Naive thymus-derived CD8-positive, alpha-beta T cell (primary cell): ENCODE measurements at regions not wholly inside any gene's neighbourhood (a gene's known extent, or its start where the extent isn't known, plus 50 kb on each side); places are given as distances from the start of the nearest gene placed in this dataset.
"Not testable (repeated sequence)": the region's sequence is repeated elsewhere in the genome, so short reads cannot be mapped to it uniquely, and the experiment has no call there.

ENCODE experiments used
- ATAC-seq, 2 donors: fragments of 150-1000 bp; cut with Tn5 transposase in 1 of 2; sonication (Bioruptor Pico), chemical (Tn5 transposase) in 1 of 2; 1 replicate in 1 of 2; 2 replicates in 1 of 2; pipeline ENCODE4 v1.10.0; 2021; ENCODE audit warnings: mild to moderate bottlenecking in 2 of 2, moderate library complexity in 2 of 2
- POLR2A ChIA-PET: fragments of 350-600 bp; sonication (Branson Sonifier 250); formaldehyde crosslinking; loops from one replicate; lab custom pipeline; 2021; ENCODE audit warnings: antibody characterized with exemption; lab: Charles Lee
- DNase-seq, 10 donors: peaks; one replicate each; pipeline versions ENCODE4 v3.0.0 to v3.0.0-alpha.2; 2020 to 2022
- H3K27ac Mint-ChIP-seq, 10 donors: one replicate each; pipeline ENCODE4 v1.8.0; 2020 to 2022; ENCODE audit warnings: mild to moderate bottlenecking in 10 of 10, mixed read lengths in 10 of 10, moderate library complexity in 4 of 10, inconsistent platforms in 1 of 10
- H3K27me3 Mint-ChIP-seq, 5 donors: one replicate each; pipeline ENCODE4 v1.8.0; 2021 to 2022; ENCODE audit warnings: mixed read lengths in 5 of 5
- H3K36me3 Mint-ChIP-seq, 3 donors: one replicate each; pipeline ENCODE4 v1.8.0; 2020 to 2022; ENCODE audit warnings: mixed read lengths in 3 of 3, mild to moderate bottlenecking in 2 of 3, inconsistent platforms in 1 of 3
- H3K4me1 Mint-ChIP-seq, 4 donors: one replicate each; pipeline ENCODE4 v1.8.0; 2021 to 2022; ENCODE audit warnings: mixed read lengths in 4 of 4
- H3K4me3 Mint-ChIP-seq, 10 donors: one replicate each; pipeline ENCODE4 v1.8.0; 2020 to 2022; ENCODE audit warnings: mild to moderate bottlenecking in 10 of 10, mixed read lengths in 10 of 10, moderate library complexity in 6 of 10, inconsistent platforms in 1 of 10
- H3K9me3 Mint-ChIP-seq, 9 donors: one replicate each; pipeline ENCODE4 v1.8.0; 2020 to 2022; ENCODE audit warnings: mixed read lengths in 9 of 9, mild to moderate bottlenecking in 3 of 9, inconsistent platforms in 1 of 9, moderate library complexity in 1 of 9

GRCh38 chr12:67074072-67074471, 195.1 kb upstream of the CAND1 start:
- H3K36me3 Mint-ChIP-seq: no peaks in the 10 kb centered on the region
- POLR2A ChIA-PET: no interaction called here

DNA sequence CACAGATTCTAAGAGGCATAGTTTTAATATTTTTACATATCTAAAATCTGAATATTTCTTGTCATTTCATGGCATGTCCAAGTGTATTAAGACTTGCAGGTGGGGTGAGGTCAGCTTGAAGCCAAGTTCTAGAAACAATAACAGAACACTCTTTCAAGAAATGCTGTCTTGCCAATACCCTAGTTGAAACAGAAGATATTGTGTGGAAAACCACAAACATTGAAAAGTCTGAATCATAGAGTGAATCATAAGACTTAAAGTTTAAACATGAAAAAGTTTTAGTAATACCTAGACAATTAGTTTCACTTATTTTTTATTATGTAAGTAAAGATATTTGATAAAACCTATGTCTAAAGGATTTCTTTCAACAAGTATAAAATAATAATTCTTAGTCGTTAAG, 191.5 kb upstream of the CAND1 start:
- no peak overlapping the region for H3K4me3 Mint-ChIP-seq
- POLR2A ChIA-PET: no interaction called here
- H3K9me3 Mint-ChIP-seq: no peaks in the 10 kb centered on the region
- H3K27ac Mint-ChIP-seq: no peak overlapping the region
- no peak for ATAC-seq
- DNase-seq: no peak
- H3K27me3 Mint-ChIP-seq: peaks cover 4 to 31% (median 8%) of the 10 kb centered on the region in 5 donors
- H3K4me1 Mint-ChIP-seq: peaks cover 0 to 3% (median 0%) of the 10 kb centered on the region in 4 donors
- H3K36me3 Mint-ChIP-seq: no peaks in the 10 kb centered on the region

More at GRCh38 chr12:67074072-67074471, 195.1 kb upstream of the CAND1 start:
- Mint-ChIP-seq H3K27ac (no peak overlapping the region), H3K27me3 (peaks cover 5 to 56% (median 11%) of the 10 kb centered on the region in 5 donors), H3K4me3 (no peak overlapping the region), H3K4me1 (peaks cover 6 to 9% (median 8%) of the 10 kb centered on the region in 4 donors), H3K9me3 (no peaks in the 10 kb centered on the region)
- ATAC-seq: no peak
- no peak for DNase-seq

GRCh38 chr12:67078957-67079356, 190.2 kb upstream of the CAND1 start:
- DNase-seq (no peak), ATAC-seq (no peak)
- Mint-ChIP-seq H3K4me1 (peaks cover 0 to 3% (median 0%) of the 10 kb centered on the region in 4 donors), H3K27ac (no peak overlapping the region), H3K4me3 (no peak overlapping the region), H3K27me3 (peaks cover 4 to 34% (median 9%) of the 10 kb centered on the region in 5 donors), H3K36me3 (no peaks in the 10 kb centered on the region), H3K9me3 (no peaks in the 10 kb centered on the region)
- POLR2A ChIA-PET: no interaction called here

- Mint-ChIP-seq H3K4me1 (no peaks in the 10 kb centered on the region), H3K9me3 (no peaks in the 10 kb centered on the region), H3K36me3 (no peaks in the 10 kb centered on the region), H3K4me3 (no peak overlapping the region), H3K27me3 (peaks cover 2 to 28% (median 10%) of the 10 kb centered on the region in 5 donors), H3K27ac (no peak overlapping the region)
- POLR2A ChIA-PET: no interaction called here
- DNase-seq: no peak
- ATAC-seq: no peak
Observed at GRCh38 chr12:67080637-67081036, 188.5 kb upstream of the CAND1 start.

DNA sequence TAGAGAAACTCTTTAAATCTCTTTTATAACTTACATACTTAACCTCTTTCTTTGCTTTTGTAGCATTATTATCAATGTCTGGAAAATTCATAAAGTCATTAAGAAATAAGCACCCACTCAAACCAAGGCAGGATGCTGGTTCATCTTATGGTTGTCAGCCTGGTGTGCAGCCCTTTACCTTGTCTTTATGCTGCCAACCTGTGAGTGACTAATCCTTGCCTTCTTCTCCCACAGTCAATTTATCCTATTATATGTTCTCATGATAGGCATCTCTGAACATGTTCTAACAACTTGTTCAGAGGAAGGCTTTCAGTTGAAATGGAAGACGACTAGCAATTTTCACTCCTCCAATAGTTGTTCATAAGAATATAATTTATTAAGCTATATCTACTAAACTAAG, 186.9 kb upstream of the CAND1 start:
- POLR2A ChIA-PET: no interaction called here
- DNase-seq (no peak), ATAC-seq (no peak)
- Mint-ChIP-seq H3K27me3 (peaks cover 2 to 23% (median 14%) of the 10 kb centered on the region in 5 donors), H3K27ac (no peak overlapping the region), H3K4me3 (no peak overlapping the region), H3K4me1 (no peaks in the 10 kb centered on the region), H3K9me3 (no peaks in the 10 kb centered on the region), H3K36me3 (no peaks in the 10 kb centered on the region)

GRCh38 chr12:67085699-67086098, 183.5 kb upstream of the CAND1 start:
- ATAC-seq: no peak
- no peak overlapping the region for H3K4me3 Mint-ChIP-seq
- POLR2A ChIA-PET: no interaction called here
- no peak overlapping the region for H3K27ac Mint-ChIP-seq
- H3K27me3 Mint-ChIP-seq: peaks cover 2 to 49% (median 14%) of the 10 kb centered on the region in 5 donors
- H3K36me3 Mint-ChIP-seq: no peaks in the 10 kb centered on the region
- no peaks in the 10 kb centered on the region for H3K4me1 Mint-ChIP-seq
- DNase-seq: no peak
- no peaks in the 10 kb centered on the region for H3K9me3 Mint-ChIP-seq

DNA sequence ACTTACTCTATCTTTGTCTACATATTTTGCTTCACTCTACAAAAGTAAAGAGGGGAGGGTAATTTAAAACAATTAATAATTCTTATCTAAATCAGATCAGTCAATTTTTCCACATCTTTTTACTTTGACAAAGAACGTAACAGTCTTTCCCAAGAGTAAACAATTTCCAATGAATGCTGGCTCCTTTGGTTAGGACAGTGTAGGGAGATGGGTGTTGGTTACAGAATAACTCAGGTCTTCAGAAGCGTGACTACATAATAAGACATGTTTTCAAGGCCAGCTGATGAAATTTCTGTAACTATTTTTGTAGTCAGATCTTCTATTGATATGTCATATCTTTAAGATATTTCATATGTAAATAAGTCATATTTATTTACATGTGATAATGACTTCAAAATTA, 183.0 kb upstream of the CAND1 start:
- ATAC-seq (no peak), DNase-seq (no peak)
- no peaks in the 10 kb centered on the region for H3K36me3 Mint-ChIP-seq
- POLR2A ChIA-PET: no interaction called here
- H3K27me3 Mint-ChIP-seq: peaks cover 2 to 54% (median 16%) of the 10 kb centered on the region in 5 donors
- H3K27ac Mint-ChIP-seq: no peak overlapping the region
- H3K9me3 Mint-ChIP-seq: no peaks in the 10 kb centered on the region
- no peak overlapping the region for H3K4me3 Mint-ChIP-seq
- no peaks in the 10 kb centered on the region for H3K4me1 Mint-ChIP-seq

DNA sequence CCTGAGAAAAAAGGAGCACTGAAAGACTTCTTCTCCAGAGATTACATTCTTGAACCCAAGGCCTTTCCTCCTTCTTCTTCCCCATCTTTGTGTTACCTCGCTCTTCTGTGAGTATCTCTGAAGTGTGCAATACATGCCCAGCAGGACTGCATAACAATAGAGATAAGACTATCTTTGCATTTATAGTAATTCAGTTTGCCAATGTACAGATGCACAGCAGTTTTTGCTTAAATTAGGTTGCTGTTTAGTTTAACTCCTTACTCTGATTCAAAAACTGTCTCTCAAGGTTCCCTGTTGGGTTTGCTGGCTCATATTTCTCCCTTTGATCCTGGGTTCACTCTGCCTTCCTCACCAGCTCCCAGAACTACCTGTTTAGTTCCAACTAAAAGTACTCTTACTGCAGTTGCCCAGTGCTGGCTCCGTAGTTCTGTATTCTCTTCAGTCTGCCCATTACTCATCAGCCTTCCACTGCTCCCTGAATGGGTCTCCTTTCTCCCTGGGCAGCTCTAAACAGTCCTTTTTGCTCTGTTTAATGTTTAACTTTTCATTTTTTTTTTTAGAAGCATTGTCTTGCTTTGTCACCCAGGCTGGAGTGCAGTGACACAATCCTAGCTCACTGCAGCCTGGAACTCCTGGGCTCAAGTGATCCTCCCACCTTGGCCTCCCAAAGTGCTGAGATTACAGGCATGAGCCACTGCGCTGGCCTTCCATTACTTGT, 180.6 kb upstream of the CAND1 start:
- POLR2A ChIA-PET: no interaction called here
- ATAC-seq: no peak

DNA sequence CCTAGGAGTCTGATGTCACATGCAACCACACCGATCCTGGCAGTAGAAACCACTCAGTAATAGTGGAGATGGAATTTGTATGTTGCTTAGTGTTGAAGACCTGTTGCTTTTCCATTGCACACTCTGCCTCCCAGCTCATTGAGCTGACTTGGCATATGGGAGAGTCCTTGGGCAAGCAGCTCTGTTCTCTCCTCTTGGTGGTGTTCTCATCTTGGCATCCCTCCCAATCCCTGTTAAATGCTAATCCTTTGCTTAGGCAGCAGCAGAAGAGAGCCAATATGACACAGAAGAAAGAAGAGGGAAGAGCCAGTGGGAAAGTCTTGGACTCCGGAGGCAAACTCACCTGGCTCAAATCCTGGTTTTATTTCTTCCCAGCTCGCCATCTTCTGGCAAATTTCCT, 178.0 kb upstream of the CAND1 start:
- ATAC-seq (no peak), DNase-seq (no peak)
- Mint-ChIP-seq H3K36me3 (no peaks in the 10 kb centered on the region), H3K27ac (no peak overlapping the region), H3K27me3 (peaks cover 4 to 41% (median 12%) of the 10 kb centered on the region in 5 donors), H3K4me3 (no peak overlapping the region), H3K9me3 (peaks cover 0 to 9% (median 0%) of the 10 kb centered on the region in 9 donors), H3K4me1 (no peaks in the 10 kb centered on the region)
- POLR2A ChIA-PET: no interaction called here

More for the DNA sequence above, 180.6 kb upstream of the CAND1 start:
- Mint-ChIP-seq H3K4me1 (no peaks in the 10 kb centered on the region), H3K36me3 (no peaks in the 10 kb centered on the region), H3K4me3 (no peak overlapping the region), H3K27me3 (peaks cover 3 to 58% (median 20%) of the 10 kb centered on the region in 5 donors), H3K27ac (no peak overlapping the region), H3K9me3 (peaks cover 0 to 9% (median 0%) of the 10 kb centered on the region in 9 donors)
- no peak for DNase-seq

- H3K36me3 Mint-ChIP-seq: no peaks in the 10 kb centered on the region
- DNase-seq (no peak), ATAC-seq (no peak)
- H3K4me3 Mint-ChIP-seq: no peak overlapping the region
- H3K27me3 Mint-ChIP-seq: peaks cover 4 to 41% (median 12%) of the 10 kb centered on the region in 5 donors
- peaks cover 0 to 9% (median 0%) of the 10 kb centered on the region in 9 donors for H3K9me3 Mint-ChIP-seq
- no peak overlapping the region for H3K27ac Mint-ChIP-seq
- POLR2A ChIA-PET: no interaction called here
- no peaks in the 10 kb centered on the region for H3K4me1 Mint-ChIP-seq
Observed at GRCh38 chr12:67091678-67092077, 177.5 kb upstream of the CAND1 start.

DNA sequence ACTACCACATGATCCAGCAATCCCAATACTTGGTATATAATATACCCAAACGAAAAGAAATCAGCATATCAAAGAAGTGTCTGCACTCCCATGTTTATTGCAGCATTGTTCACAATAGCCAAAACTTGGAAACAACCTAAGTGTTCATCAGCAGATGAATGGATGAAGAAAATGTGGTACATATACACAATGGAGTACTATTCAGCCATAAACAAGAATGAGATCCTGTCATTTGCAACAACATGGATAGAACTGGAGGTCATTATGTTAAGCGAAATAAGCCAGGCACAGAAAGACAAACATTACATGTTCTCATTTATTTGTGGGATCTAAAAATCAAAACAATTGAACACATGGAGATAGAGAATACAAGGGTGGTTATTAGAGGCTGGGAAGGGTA, 176.2 kb upstream of the CAND1 start:
- H3K36me3 Mint-ChIP-seq, H3K4me3 Mint-ChIP-seq, DNase-seq, H3K27ac Mint-ChIP-seq, ATAC-seq, H3K4me1 Mint-ChIP-seq, H3K9me3 Mint-ChIP-seq, POLR2A ChIA-PET: not testable (repeated sequence)
- H3K27me3 Mint-ChIP-seq: peaks cover 5 to 41% (median 8%) of the 10 kb centered on the region in 5 donors

- no peak overlapping the region for H3K27ac Mint-ChIP-seq
- POLR2A ChIA-PET: no interaction called here
- H3K4me3 Mint-ChIP-seq: no peak overlapping the region
- H3K36me3 Mint-ChIP-seq: no peaks in the 10 kb centered on the region
- no peaks in the 10 kb centered on the region for H3K4me1 Mint-ChIP-seq
- no peak for DNase-seq
- peaks cover 3 to 15% (median 5%) of the 10 kb centered on the region in 5 donors for H3K27me3 Mint-ChIP-seq
- H3K9me3 Mint-ChIP-seq: peaks cover 0 to 11% (median 2%) of the 10 kb centered on the region in 9 donors
- ATAC-seq: no peak
Observed at GRCh38 chr12:67096533-67097318, 172.4 kb upstream of the CAND1 start.

GRCh38 chr12:67099858-67100257, 169.3 kb upstream of the CAND1 start:
- peaks cover 0 to 12% (median 6%) of the 10 kb centered on the region in 9 donors for H3K9me3 Mint-ChIP-seq
- no peak for DNase-seq
- ATAC-seq: no peak
- H3K4me1 Mint-ChIP-seq: no peaks in the 10 kb centered on the region
- H3K27me3 Mint-ChIP-seq: peaks cover 0 to 9% (median 0%) of the 10 kb centered on the region in 5 donors
- POLR2A ChIA-PET: no interaction called here
- no peak overlapping the region for H3K4me3 Mint-ChIP-seq
- no peak overlapping the region for H3K27ac Mint-ChIP-seq
- peaks cover 0 to 5% (median 3%) of the 10 kb centered on the region in 3 donors for H3K36me3 Mint-ChIP-seq
